ENCODE measurements at regions not wholly inside any gene's neighbourhood (a gene's known extent, or its start where the extent isn't known, plus 50 kb on each side); places are given as distances from the start of the nearest gene placed in this dataset.

DNA sequence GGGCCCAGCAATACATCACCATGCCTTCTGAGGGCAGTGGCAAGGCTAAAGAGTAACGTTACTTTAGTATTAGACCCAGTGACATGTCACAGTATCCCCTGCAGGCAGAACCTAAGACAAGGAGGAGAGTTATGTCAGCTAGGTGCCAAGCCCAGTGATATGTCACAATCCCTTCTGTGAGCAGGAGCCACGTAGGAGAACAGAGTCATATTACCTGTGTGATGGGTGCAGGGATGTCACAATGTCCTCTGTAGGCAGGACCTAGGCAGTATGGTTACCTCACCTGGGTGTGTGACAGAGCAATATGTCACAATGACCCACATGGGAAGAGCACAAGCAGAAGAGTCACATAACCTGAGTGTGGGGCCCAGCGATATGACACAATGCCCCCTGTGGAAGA, 121.8 kb downstream of the ZNF675 start:
- Mint-ChIP-seq H3K4me1 (ENCODE audit: unreplicated experiment) (no peaks in the 10 kb centered on the region), H3K27ac (ENCODE audit: unreplicated experiment) (no peak overlapping the region), H3K4me3 (ENCODE audit: unreplicated experiment) (no peak overlapping the region), H3K36me3 (ENCODE audit: unreplicated experiment) (peaks cover 3% of the 10 kb centered on the region), H3K9me3 (ENCODE audit: unreplicated experiment) (peaks cover 37% of the 10 kb centered on the region), H3K27me3 (ENCODE audit: unreplicated experiment) (no peaks in the 10 kb centered on the region)
- DNase-seq (ENCODE audit: extremely low spot score, unreplicated experiment), result no peak
- TF ChIP-seq, protein P1, sequence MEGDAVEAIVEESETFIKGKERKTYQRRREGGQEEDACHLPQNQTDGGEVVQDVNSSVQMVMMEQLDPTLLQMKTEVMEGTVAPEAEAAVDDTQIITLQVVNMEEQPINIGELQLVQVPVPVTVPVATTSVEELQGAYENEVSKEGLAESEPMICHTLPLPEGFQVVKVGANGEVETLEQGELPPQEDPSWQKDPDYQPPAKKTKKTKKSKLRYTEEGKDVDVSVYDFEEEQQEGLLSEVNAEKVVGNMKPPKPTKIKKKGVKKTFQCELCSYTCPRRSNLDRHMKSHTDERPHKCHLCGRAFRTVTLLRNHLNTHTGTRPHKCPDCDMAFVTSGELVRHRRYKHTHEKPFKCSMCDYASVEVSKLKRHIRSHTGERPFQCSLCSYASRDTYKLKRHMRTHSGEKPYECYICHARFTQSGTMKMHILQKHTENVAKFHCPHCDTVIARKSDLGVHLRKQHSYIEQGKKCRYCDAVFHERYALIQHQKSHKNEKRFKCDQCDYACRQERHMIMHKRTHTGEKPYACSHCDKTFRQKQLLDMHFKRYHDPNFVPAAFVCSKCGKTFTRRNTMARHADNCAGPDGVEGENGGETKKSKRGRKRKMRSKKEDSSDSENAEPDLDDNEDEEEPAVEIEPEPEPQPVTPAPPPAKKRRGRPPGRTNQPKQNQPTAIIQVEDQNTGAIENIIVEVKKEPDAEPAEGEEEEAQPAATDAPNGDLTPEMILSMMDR (IDR thresholded peaks at IDR 0.05), result no peak

- Mint-ChIP-seq H3K27ac (ENCODE audit: unreplicated experiment) (no peak overlapping the region), H3K4me1 (ENCODE audit: unreplicated experiment) (no peaks in the 10 kb centered on the region), H3K4me3 (ENCODE audit: unreplicated experiment) (no peak overlapping the region), H3K36me3 (ENCODE audit: unreplicated experiment) (no peaks in the 10 kb centered on the region), H3K9me3 (ENCODE audit: unreplicated experiment) (peaks cover 42% of the 10 kb centered on the region), H3K27me3 (ENCODE audit: unreplicated experiment) (no peaks in the 10 kb centered on the region)
- TF ChIP-seq, protein P1 (IDR thresholded peaks at IDR 0.05), result no peak
- no peak for DNase-seq (ENCODE audit: extremely low spot score, unreplicated experiment)
Observed at GRCh38 chr19:23563326-23563725, 123.7 kb downstream of the ZNF675 start.

- no peak for DNase-seq (ENCODE audit: extremely low spot score, unreplicated experiment)
- H3K27me3 Mint-ChIP-seq (ENCODE audit: unreplicated experiment), result no peaks in the 10 kb centered on the region
- H3K27ac Mint-ChIP-seq (ENCODE audit: unreplicated experiment), result no peak overlapping the region
- H3K9me3 Mint-ChIP-seq (ENCODE audit: unreplicated experiment), result peaks cover 43% of the 10 kb centered on the region
- no peaks in the 10 kb centered on the region for H3K36me3 Mint-ChIP-seq (ENCODE audit: unreplicated experiment)
- TF ChIP-seq, protein P1 (IDR thresholded peaks at IDR 0.05), result no peak
- H3K4me3 Mint-ChIP-seq (ENCODE audit: unreplicated experiment), result no peak overlapping the region
- H3K4me1 Mint-ChIP-seq (ENCODE audit: unreplicated experiment), result no peaks in the 10 kb centered on the region
Observed at GRCh38 chr19:23561341-23561740, 125.7 kb downstream of the ZNF675 start.

- Mint-ChIP-seq H3K4me3 (ENCODE audit: unreplicated experiment) (no peak overlapping the region), H3K27me3 (ENCODE audit: unreplicated experiment) (no peaks in the 10 kb centered on the region), H3K4me1 (ENCODE audit: unreplicated experiment) (no peaks in the 10 kb centered on the region), H3K9me3 (ENCODE audit: unreplicated experiment) (peaks cover 40% of the 10 kb centered on the region), H3K27ac (ENCODE audit: unreplicated experiment) (no peak overlapping the region), H3K36me3 (ENCODE audit: unreplicated experiment) (no peaks in the 10 kb centered on the region)
- TF ChIP-seq, protein P1 (IDR thresholded peaks at IDR 0.05), result no peak
- DNase-seq (ENCODE audit: extremely low spot score, unreplicated experiment), result no peak
Observed at GRCh38 chr19:23560051-23560450, 127.0 kb downstream of the ZNF675 start.

DNA sequence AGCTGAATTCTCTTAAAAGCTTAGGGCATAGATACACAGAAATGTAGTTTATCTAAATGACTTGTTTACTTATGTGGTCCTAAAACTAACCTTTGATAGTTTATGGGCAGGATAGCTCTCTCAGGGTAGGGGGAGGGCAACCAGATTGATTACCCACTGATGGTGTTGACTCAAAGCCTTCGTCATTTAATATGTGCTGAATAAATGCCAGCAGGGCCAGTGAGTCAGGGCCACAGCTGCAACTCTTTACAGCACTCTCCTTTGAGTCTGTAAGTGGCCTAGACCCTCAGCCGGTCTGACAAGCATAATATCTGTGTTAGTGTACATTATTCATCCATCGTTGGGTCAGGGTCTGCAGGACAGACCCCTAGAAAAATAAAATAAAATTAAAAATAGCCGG, 128.5 kb downstream of the ZNF675 start:
- no peaks in the 10 kb centered on the region for H3K4me1 Mint-ChIP-seq (ENCODE audit: unreplicated experiment)
- H3K9me3 Mint-ChIP-seq (ENCODE audit: unreplicated experiment), result peaks cover 28% of the 10 kb centered on the region
- no peaks in the 10 kb centered on the region for H3K27me3 Mint-ChIP-seq (ENCODE audit: unreplicated experiment)
- no peak overlapping the region for H3K4me3 Mint-ChIP-seq (ENCODE audit: unreplicated experiment)
- no peaks in the 10 kb centered on the region for H3K36me3 Mint-ChIP-seq (ENCODE audit: unreplicated experiment)
- DNase-seq (ENCODE audit: extremely low spot score, unreplicated experiment), result no peak
- no peak overlapping the region for H3K27ac Mint-ChIP-seq (ENCODE audit: unreplicated experiment)
- TF ChIP-seq, protein P1 (IDR thresholded peaks at IDR 0.05), result no peak

Measured in osteocyte (in vitro differentiated cells).